ENCODE measurements at regions not wholly inside any gene's neighbourhood (a gene's known extent, or its start where the extent isn't known, plus 50 kb on each side); places are given as distances from the start of the nearest gene placed in this dataset.

DNA sequence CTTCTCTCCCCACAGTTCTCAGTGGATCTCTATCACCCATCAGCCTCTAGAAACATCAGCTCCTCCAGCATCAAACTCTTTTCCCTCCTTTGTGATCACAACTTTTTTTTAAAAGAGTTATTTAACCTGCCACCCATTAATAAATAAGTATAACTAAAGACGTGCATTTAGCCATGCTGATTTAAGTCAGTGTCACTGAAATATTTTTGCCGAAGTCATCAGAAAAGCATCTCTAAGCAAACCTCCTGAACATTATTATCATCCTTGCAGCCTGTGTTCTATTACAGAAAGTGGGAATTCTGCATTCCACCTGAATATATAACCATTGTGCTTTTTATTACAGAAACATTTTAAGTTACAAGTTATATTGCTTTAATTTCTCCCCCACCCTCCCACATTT is 106.2 kb upstream of the ARHGAP28 start:
- TF ChIP-seq POLR2A (IDR thresholded peaks at IDR 0.05): no peak
- TF ChIP-seq, protein P1, sequence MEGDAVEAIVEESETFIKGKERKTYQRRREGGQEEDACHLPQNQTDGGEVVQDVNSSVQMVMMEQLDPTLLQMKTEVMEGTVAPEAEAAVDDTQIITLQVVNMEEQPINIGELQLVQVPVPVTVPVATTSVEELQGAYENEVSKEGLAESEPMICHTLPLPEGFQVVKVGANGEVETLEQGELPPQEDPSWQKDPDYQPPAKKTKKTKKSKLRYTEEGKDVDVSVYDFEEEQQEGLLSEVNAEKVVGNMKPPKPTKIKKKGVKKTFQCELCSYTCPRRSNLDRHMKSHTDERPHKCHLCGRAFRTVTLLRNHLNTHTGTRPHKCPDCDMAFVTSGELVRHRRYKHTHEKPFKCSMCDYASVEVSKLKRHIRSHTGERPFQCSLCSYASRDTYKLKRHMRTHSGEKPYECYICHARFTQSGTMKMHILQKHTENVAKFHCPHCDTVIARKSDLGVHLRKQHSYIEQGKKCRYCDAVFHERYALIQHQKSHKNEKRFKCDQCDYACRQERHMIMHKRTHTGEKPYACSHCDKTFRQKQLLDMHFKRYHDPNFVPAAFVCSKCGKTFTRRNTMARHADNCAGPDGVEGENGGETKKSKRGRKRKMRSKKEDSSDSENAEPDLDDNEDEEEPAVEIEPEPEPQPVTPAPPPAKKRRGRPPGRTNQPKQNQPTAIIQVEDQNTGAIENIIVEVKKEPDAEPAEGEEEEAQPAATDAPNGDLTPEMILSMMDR (IDR thresholded peaks at IDR 0.05): no peak
